ENCODE measurements at regions not wholly inside any gene's neighbourhood (a gene's known extent, or its start where the extent isn't known, plus 50 kb on each side); places are given as distances from the start of the nearest gene placed in this dataset.
"Not testable (repeated sequence)": the region's sequence is repeated elsewhere in the genome, so short reads cannot be mapped to it uniquely, and the experiment has no call there.

- DNase-seq (ENCODE audit: insufficient read length) (no peak), FAIRE-seq (no peak)
- TF ChIP-seq POLR2A (IDR thresholded peaks at IDR 0.05; ENCODE audit: low read depth, low read length) (no peak), TAF1 (IDR thresholded peaks at IDR 0.05; ENCODE audit: borderline replicate concordance, low read depth, low read length) (no peak), POLR2AphosphoS5 (IDR thresholded peaks at IDR 0.05; ENCODE audit: low read depth, low read length) (no peak)
These were observed 104.7 kb upstream of the ARMC3 start for GRCh38 chr10:22823109-22823508.

- DNase-seq (ENCODE audit: insufficient read length); FAIRE-seq: not testable (repeated sequence)
These were observed 105.9 kb upstream of the ARMC3 start for GRCh38 chr10:22821921-22822320.

GRCh38 chr10:22821501-22821900 is 106.4 kb upstream of the ARMC3 start:
- no peak for TF ChIP-seq TAF1 (IDR thresholded peaks at IDR 0.05; ENCODE audit: borderline replicate concordance, low read depth, low read length)
- TF ChIP-seq POLR2AphosphoS5 (IDR thresholded peaks at IDR 0.05; ENCODE audit: low read depth, low read length): no peak
- TF ChIP-seq POLR2A (IDR thresholded peaks at IDR 0.05; ENCODE audit: low read depth, low read length): no peak
- DNase-seq (ENCODE audit: insufficient read length) (no peak), FAIRE-seq (no peak)

GRCh38 chr10:22816298-22816653 is 101.9 kb upstream of the PIP4K2A start:
- FAIRE-seq: no peak
- DNase-seq (ENCODE audit: insufficient read length): no peak
- no peak for TF ChIP-seq POLR2AphosphoS5 (IDR thresholded peaks at IDR 0.05; ENCODE audit: low read depth, low read length)
- TF ChIP-seq TAF1 (IDR thresholded peaks at IDR 0.05; ENCODE audit: borderline replicate concordance, low read depth, low read length): no peak
- TF ChIP-seq POLR2A (IDR thresholded peaks at IDR 0.05; ENCODE audit: low read depth, low read length): no peak

- no peak for TF ChIP-seq TAF1 (IDR thresholded peaks at IDR 0.05; ENCODE audit: borderline replicate concordance, low read depth, low read length)
- no peak for TF ChIP-seq POLR2AphosphoS5 (IDR thresholded peaks at IDR 0.05; ENCODE audit: low read depth, low read length)
- no peak for TF ChIP-seq POLR2A (IDR thresholded peaks at IDR 0.05; ENCODE audit: low read depth, low read length)
- no peak for FAIRE-seq
- DNase-seq (ENCODE audit: insufficient read length): no peak
These were observed 96.5 kb upstream of the PIP4K2A start for GRCh38 chr10:22810643-22811465.

- no peak for FAIRE-seq
- no peak for DNase-seq (ENCODE audit: insufficient read length)
- no peak for TF ChIP-seq POLR2A (IDR thresholded peaks at IDR 0.05; ENCODE audit: low read depth, low read length)
- no peak for TF ChIP-seq TAF1 (IDR thresholded peaks at IDR 0.05; ENCODE audit: borderline replicate concordance, low read depth, low read length)
- no peak for TF ChIP-seq POLR2AphosphoS5 (IDR thresholded peaks at IDR 0.05; ENCODE audit: low read depth, low read length)
These were observed 92.9 kb upstream of the PIP4K2A start for GRCh38 chr10:22807238-22807637.

- DNase-seq (ENCODE audit: insufficient read length): no peak
- no peak for FAIRE-seq
- TF ChIP-seq POLR2AphosphoS5 (IDR thresholded peaks at IDR 0.05; ENCODE audit: low read depth, low read length) (no peak), TAF1 (IDR thresholded peaks at IDR 0.05; ENCODE audit: borderline replicate concordance, low read depth, low read length) (no peak), POLR2A (IDR thresholded peaks at IDR 0.05; ENCODE audit: low read depth, low read length) (no peak)
These were observed 90.9 kb upstream of the PIP4K2A start for GRCh38 chr10:22805304-22805703.

GRCh38 chr10:22803261-22803885 is 89.0 kb upstream of the PIP4K2A start:
- TF ChIP-seq POLR2A (IDR thresholded peaks at IDR 0.05; ENCODE audit: low read depth, low read length) (no peak), TAF1 (IDR thresholded peaks at IDR 0.05; ENCODE audit: borderline replicate concordance, low read depth, low read length) (no peak), POLR2AphosphoS5 (IDR thresholded peaks at IDR 0.05; ENCODE audit: low read depth, low read length) (no peak)
- DNase-seq (ENCODE audit: insufficient read length) (no peak), FAIRE-seq (no peak)

GRCh38 chr10:22801785-22802184 is 87.4 kb upstream of the PIP4K2A start:
- TF ChIP-seq TAF1 (IDR thresholded peaks at IDR 0.05; ENCODE audit: borderline replicate concordance, low read depth, low read length) (no peak), POLR2AphosphoS5 (IDR thresholded peaks at IDR 0.05; ENCODE audit: low read depth, low read length) (no peak), POLR2A (IDR thresholded peaks at IDR 0.05; ENCODE audit: low read depth, low read length) (no peak)

GRCh38 chr10:22797796-22798195 is 83.4 kb upstream of the PIP4K2A start:
- FAIRE-seq; DNase-seq (ENCODE audit: insufficient read length): not testable (repeated sequence)

More at GRCh38 chr10:22801785-22802184, 87.4 kb upstream of the PIP4K2A start:
- no peak for DNase-seq (ENCODE audit: insufficient read length)
- no peak for FAIRE-seq

GRCh38 chr10:22795546-22795945 is 81.2 kb upstream of the PIP4K2A start:
- TF ChIP-seq POLR2AphosphoS5 (IDR thresholded peaks at IDR 0.05; ENCODE audit: low read depth, low read length): no peak
- no peak for TF ChIP-seq TAF1 (IDR thresholded peaks at IDR 0.05; ENCODE audit: borderline replicate concordance, low read depth, low read length)
- no peak for TF ChIP-seq POLR2A (IDR thresholded peaks at IDR 0.05; ENCODE audit: low read depth, low read length)
- DNase-seq (ENCODE audit: insufficient read length) (no peak), FAIRE-seq (no peak)

GRCh38 chr10:22792161-22792560 is 77.8 kb upstream of the PIP4K2A start:
- FAIRE-seq: peak; percentile 80
- DNase-seq (ENCODE audit: insufficient read length): no peak
- no peak for TF ChIP-seq TAF1 (IDR thresholded peaks at IDR 0.05; ENCODE audit: borderline replicate concordance, low read depth, low read length)
- no peak for TF ChIP-seq POLR2AphosphoS5 (IDR thresholded peaks at IDR 0.05; ENCODE audit: low read depth, low read length)
- TF ChIP-seq POLR2A (IDR thresholded peaks at IDR 0.05; ENCODE audit: low read depth, low read length): no peak
